Embryonic facial prominence (tissue), 1 donor: ENCODE measurements at regions not wholly inside any gene's neighbourhood (a gene's known extent, or its start where the extent isn't known, plus 50 kb on each side); places are given as distances from the start of the nearest gene placed in this dataset.
A peak's percentile ranks its signal among the peaks of the same experiment; 100 is the strongest.

Source experiments
- DNase-seq: peaks from one replicate; pipeline ENCODE4 v3.0.0-alpha.2; 2016; ENCODE audit errors: extremely low spot score

- DNase-seq: no peak
These were observed 541.2 kb downstream of the QKI start for GRCh38 chr6:163955756-163956155.

GRCh38 chr6:163955096-163955495 is 540.6 kb downstream of the QKI start:
- DNase-seq: no peak

- DNase-seq: no peak
These were observed 539.7 kb downstream of the QKI start for GRCh38 chr6:163954088-163954775.

GRCh38 chr6:163952005-163952404 is 537.5 kb downstream of the QKI start:
- DNase-seq: no peak

- DNase-seq: no peak
These were observed 536.8 kb downstream of the QKI start for GRCh38 chr6:163951326-163951725.

- no peak for DNase-seq
These were observed 535.6 kb downstream of the QKI start for GRCh38 chr6:163950159-163950558.

GRCh38 chr6:163949431-163949830 is 534.9 kb downstream of the QKI start:
- no peak for DNase-seq

- DNase-seq: no peak
These were observed 533.7 kb downstream of the QKI start for GRCh38 chr6:163948250-163948649.

- no peak for DNase-seq
These were observed 532.8 kb downstream of the QKI start for GRCh38 chr6:163947276-163947675.

GRCh38 chr6:163946437-163946836 is 531.9 kb downstream of the QKI start:
- no peak for DNase-seq

- no peak for DNase-seq
These were observed 531.3 kb downstream of the QKI start for GRCh38 chr6:163945808-163946207.

GRCh38 chr6:163944897-163945296 is 530.4 kb downstream of the QKI start:
- DNase-seq: no peak

- DNase-seq: peak; percentile 69
These were observed 529.3 kb downstream of the QKI start for GRCh38 chr6:163943607-163944385.

GRCh38 chr6:163942790-163943189 is 528.3 kb downstream of the QKI start:
- no peak for DNase-seq

GRCh38 chr6:163941624-163941976 is 527.1 kb downstream of the QKI start:
- DNase-seq: no peak

- DNase-seq: no peak
These were observed 526.4 kb downstream of the QKI start for GRCh38 chr6:163940705-163941623.

- no peak for DNase-seq
These were observed 522.6 kb downstream of the QKI start for GRCh38 chr6:163937071-163937470.

- no peak for DNase-seq
These were observed 520.7 kb downstream of the QKI start for GRCh38 chr6:163935158-163935762.

- DNase-seq: no peak
These were observed 515.5 kb downstream of the QKI start for GRCh38 chr6:163930012-163930411.

- no peak for DNase-seq
These were observed 515.0 kb downstream of the QKI start for GRCh38 chr6:163929538-163929937.

- DNase-seq: no peak
These were observed 512.1 kb downstream of the QKI start for GRCh38 chr6:163926642-163927041.

GRCh38 chr6:163925839-163926238 is 511.3 kb downstream of the QKI start:
- DNase-seq: no peak
